NT2/D1 (cell line): ENCODE measurements at regions not wholly inside any gene's neighbourhood (a gene's known extent, or its start where the extent isn't known, plus 50 kb on each side); places are given as distances from the start of the nearest gene placed in this dataset.

Source experiments
- SUZ12 ChIP-seq: IDR thresholded peaks from 2 replicates; pipeline ENCODE4 v1.6.1; 2011; ENCODE audit not compliant: insufficient read length, insufficient read depth; ENCODE audit errors: extremely low read depth
- YY1 ChIP-seq: IDR thresholded peaks from 2 replicates; pipeline ENCODE4 v1.6.1; 2011; ENCODE audit not compliant: insufficient read length, insufficient read depth
- ZNF274 ChIP-seq: IDR thresholded peaks from 2 replicates; pipeline ENCODE4 v1.6.1; 2011; ENCODE audit warnings: mild to moderate bottlenecking, low read depth, low read length

DNA sequence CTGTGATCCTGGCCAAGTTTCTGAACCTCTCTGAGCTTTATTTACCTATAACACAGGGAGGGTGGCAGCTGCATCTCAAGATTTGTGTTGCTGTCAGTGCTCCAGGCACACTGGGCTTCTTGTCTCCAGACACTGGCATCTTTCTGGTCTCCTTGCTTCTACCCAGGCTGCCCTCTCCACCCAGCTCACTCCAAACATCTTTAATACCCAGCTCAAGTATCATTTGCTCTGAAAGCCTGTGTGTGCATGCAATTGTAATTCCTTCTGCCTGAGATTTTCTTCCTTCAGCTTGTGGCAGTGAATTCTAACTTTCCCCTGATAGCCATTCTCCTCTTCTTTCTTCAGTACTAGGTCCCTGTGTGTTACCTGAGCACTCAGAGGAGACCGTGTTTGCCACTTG, 50.7 kb upstream of the USP7 start:
- TF ChIP-seq YY1 (no peak), SUZ12 (no peak), ZNF274 (no peak)
